BJ (cell line): ENCODE measurements at regions not wholly inside any gene's neighbourhood (a gene's known extent, or its start where the extent isn't known, plus 50 kb on each side); places are given as distances from the start of the nearest gene placed in this dataset.

ENCODE experiments used
- CTCF ChIA-PET: fragments of 350-600 bp; formaldehyde crosslinking; extraction: SDS; loops from one replicate; lab custom pipeline; 2021; ENCODE audit warnings: antibody characterized with exemption, inconsistent platforms; lab: Yijun Ruan, JAX
- POLR2A ChIA-PET: fragments of 300-600 bp; sonication (Branson Sonifier 250); formaldehyde crosslinking; extraction: SDS; loops from one replicate; lab custom pipeline; 2021; ENCODE audit warnings: antibody characterized with exemption; lab: Charles Lee
- DNase-seq: peaks from one replicate; pipeline ENCODE4 v3.0.0-alpha.2; 2011; ENCODE audit warnings: low read depth
- H3K27me3 ChIP-seq: 2 replicates; pipeline ENCODE4 v1.6.0; 2011; ENCODE audit warnings: low read length; ENCODE audit not compliant: control insufficient read depth, insufficient read depth
- H3K36me3 ChIP-seq: 2 replicates; pipeline ENCODE4 v1.5.1; 2011; ENCODE audit warnings: low read length; ENCODE audit not compliant: control insufficient read depth, insufficient read depth
- H3K4me3 ChIP-seq: 2 replicates; pipeline ENCODE4 v1.5.1; 2011; ENCODE audit warnings: low read depth, mild to moderate bottlenecking, control low read depth, low read length
- TF ChIP-seq, protein P1 (sequence below): IDR thresholded peaks from 2 replicates; pipeline ENCODE4 v1.5.1; 2011; ENCODE audit warnings: low read depth, mild to moderate bottlenecking, control low read depth, inconsistent platforms, low read length, moderate library complexity; ENCODE audit not compliant: insufficient read depth

DNA sequence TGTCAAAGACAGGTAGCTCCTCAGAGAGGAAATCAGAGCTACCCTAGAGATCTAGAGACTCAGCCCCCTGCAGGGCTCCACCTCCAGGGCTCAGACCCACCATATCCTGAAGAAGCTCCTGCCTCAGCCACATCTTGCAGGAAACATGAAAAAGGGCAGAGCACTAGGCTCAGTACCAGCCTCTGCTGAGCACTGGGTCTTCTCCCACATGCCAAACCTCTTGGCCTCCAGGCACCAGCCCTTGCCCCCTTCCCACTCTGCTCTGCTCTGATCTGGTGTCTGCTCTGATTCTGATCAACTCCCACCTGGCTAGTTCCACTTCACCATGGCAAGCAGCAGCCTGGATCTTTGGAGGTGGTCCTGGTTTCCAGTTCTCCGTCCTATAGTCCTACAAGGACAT, 114.3 kb upstream of the SLC66A3 start:
- TF ChIP-seq, protein P1, sequence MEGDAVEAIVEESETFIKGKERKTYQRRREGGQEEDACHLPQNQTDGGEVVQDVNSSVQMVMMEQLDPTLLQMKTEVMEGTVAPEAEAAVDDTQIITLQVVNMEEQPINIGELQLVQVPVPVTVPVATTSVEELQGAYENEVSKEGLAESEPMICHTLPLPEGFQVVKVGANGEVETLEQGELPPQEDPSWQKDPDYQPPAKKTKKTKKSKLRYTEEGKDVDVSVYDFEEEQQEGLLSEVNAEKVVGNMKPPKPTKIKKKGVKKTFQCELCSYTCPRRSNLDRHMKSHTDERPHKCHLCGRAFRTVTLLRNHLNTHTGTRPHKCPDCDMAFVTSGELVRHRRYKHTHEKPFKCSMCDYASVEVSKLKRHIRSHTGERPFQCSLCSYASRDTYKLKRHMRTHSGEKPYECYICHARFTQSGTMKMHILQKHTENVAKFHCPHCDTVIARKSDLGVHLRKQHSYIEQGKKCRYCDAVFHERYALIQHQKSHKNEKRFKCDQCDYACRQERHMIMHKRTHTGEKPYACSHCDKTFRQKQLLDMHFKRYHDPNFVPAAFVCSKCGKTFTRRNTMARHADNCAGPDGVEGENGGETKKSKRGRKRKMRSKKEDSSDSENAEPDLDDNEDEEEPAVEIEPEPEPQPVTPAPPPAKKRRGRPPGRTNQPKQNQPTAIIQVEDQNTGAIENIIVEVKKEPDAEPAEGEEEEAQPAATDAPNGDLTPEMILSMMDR: no peak
- H3K4me3 ChIP-seq: no peak overlapping the region
- ChIA-PET CTCF (no interaction called here), POLR2A (no interaction called here)
- no peak for DNase-seq
- no peaks in the 10 kb centered on the region for H3K36me3 ChIP-seq
- H3K27me3 ChIP-seq: peaks cover 4% of the 10 kb centered on the region

DNA sequence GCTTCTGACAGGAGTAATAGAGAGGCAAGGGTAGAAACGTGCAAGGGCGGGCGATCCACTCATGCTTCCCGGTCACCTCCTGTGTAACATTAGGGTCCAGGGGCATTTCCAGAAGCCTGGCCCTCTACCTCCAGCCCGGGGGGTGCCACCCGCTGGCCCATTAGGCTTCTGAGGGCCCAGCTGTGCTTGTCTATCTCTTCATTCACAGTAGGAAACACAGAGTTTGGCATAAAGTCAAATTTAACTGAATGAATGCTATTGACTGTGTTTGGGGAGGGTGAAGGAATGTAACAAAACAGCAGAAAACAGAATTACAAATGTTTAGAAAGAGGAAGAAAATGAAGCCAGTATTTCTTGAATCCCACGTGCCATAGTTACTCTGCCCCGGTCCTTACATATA, 112.4 kb upstream of the SLC66A3 start:
- CTCF ChIA-PET: interaction anchor here (0.8 kb wide), 1 partner anchor 19 kb away, joined by 3 read pairs; no protein-coding TSS in a partner anchor
- TF ChIP-seq, protein P1: no peak

DNA sequence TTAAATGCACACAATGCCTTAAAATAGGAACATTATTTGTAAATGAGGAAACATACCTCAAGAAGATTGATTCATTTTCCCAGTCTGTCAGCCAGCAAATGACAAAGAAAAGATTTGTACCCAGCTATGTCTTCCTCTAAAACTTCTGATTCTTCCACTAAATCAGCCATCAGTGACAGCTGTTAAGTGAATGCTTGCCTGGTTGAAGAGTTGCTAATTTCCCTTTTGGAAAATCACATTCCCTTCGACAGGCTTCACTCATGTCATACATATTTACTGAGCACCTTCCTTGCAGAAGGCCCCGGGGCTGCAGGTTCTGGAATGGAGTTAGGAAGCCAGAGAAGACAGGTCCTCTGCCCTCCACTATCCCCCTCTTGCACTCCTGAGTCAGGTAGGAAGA, 112.0 kb upstream of the SLC66A3 start:
- Histone ChIP-seq H3K36me3 (no peaks in the 10 kb centered on the region), H3K27me3 (peaks cover 6% of the 10 kb centered on the region), H3K4me3 (no peak overlapping the region)
- ChIA-PET POLR2A (interaction anchor here (0.5 kb wide), 1 partner anchor 330 kb away, joined by 4 read pairs; no protein-coding TSS in a partner anchor), CTCF (no interaction called here)
- TF ChIP-seq, protein P1: no peak
- no peak for DNase-seq

More for the DNA sequence above, 112.4 kb upstream of the SLC66A3 start:
- POLR2A ChIA-PET: no interaction called here
- DNase-seq: no peak
- Histone ChIP-seq H3K36me3 (no peaks in the 10 kb centered on the region), H3K27me3 (peaks cover 6% of the 10 kb centered on the region), H3K4me3 (no peak overlapping the region)

GRCh38 chr2:11044201-11044600, 111.1 kb upstream of the SLC66A3 start:
- CTCF ChIA-PET: no interaction called here
- Histone ChIP-seq H3K36me3 (no peaks in the 10 kb centered on the region), H3K27me3 (peaks cover 6% of the 10 kb centered on the region), H3K4me3 (no peak overlapping the region)
- DNase-seq: no peak
- POLR2A ChIA-PET: no interaction called here
- TF ChIP-seq, protein P1: no peak

- no peak for DNase-seq
- ChIA-PET CTCF (interaction anchor here (1.0 kb wide), 1 partner anchor 23 kb away, joined by 3 read pairs; no protein-coding TSS in a partner anchor), POLR2A (no interaction called here)
- H3K4me3 ChIP-seq: no peak overlapping the region
- TF ChIP-seq, protein P1: no peak
- peaks cover 10% of the 10 kb centered on the region for H3K27me3 ChIP-seq
- no peaks in the 10 kb centered on the region for H3K36me3 ChIP-seq
Measured at GRCh38 chr2:11045294-11045693, 110.0 kb upstream of the SLC66A3 start.
